Kidney (tissue), 13 donors: ENCODE measurements at regions not wholly inside any gene's neighbourhood (a gene's known extent, or its start where the extent isn't known, plus 50 kb on each side); places are given as distances from the start of the nearest gene placed in this dataset.

Experiments
- DNase-seq, 5 donors: peaks; one replicate each; pipeline ENCODE4 v3.0.0-alpha.2; 2013 to 2020
- FAIRE-seq: peaks from 2 replicates; lab custom pipeline; 2012; peaks lifted over from hg19 to GRCh38; lab: Jason Lieb, UNC
- H3K27ac ChIP-seq, 2 donors: one replicate each; pipeline ENCODE4 v1.7.0; 2013; ENCODE audit warnings: low read depth in 2 of 2, low read length in 2 of 2, inconsistent platforms in 1 of 2
- H3K27me3 ChIP-seq: one replicate; pipeline ENCODE4 v1.7.1; 2013; ENCODE audit warnings: low read length, inconsistent platforms; ENCODE audit not compliant: control insufficient read depth, insufficient read depth
- H3K36me3 ChIP-seq, 3 donors: one replicate each; pipeline versions ENCODE4 v1.7.0 to v1.7.1; 2013; ENCODE audit warnings: low read length in 3 of 3, control low read depth in 1 of 3, inconsistent platforms in 1 of 3; ENCODE audit not compliant: insufficient read depth in 3 of 3, control insufficient read depth in 2 of 3
- H3K4me1 ChIP-seq, 3 donors: one replicate each; pipeline versions ENCODE4 v1.7.0 to v1.7.1; 2013; ENCODE audit warnings: low read length in 3 of 3, inconsistent platforms in 1 of 3, low read depth in 1 of 3; ENCODE audit not compliant: control insufficient read depth in 2 of 3, insufficient read depth in 2 of 3
- H3K4me3 ChIP-seq, 3 donors: one replicate each; pipeline versions ENCODE4 v1.7.0 to v1.8.1; 2013; ENCODE audit warnings: low read length in 3 of 3, control low read depth in 1 of 3, inconsistent platforms in 1 of 3
- H3K9ac ChIP-seq, 3 donors: one replicate each; pipeline versions ENCODE4 v1.7.0 to v1.7.1; 2013; ENCODE audit warnings: low read length in 3 of 3, control low read depth in 1 of 3, inconsistent platforms in 1 of 3
- H3K9me3 ChIP-seq, 3 donors: one replicate each; pipeline versions ENCODE4 v1.7.0 to v1.7.1; 2013; ENCODE audit warnings: low read length in 3 of 3, control low read depth in 1 of 3, inconsistent platforms in 1 of 3; ENCODE audit not compliant: control insufficient read depth in 2 of 3, insufficient read depth in 1 of 3
- intact Hi-C: fragments of 100-400 bp; cut with DNase I; formaldehyde crosslinking; loops from one replicate; pipeline ENCODE4 v1.11.1; 2022
- TF ChIP-seq, protein P1 (sequence below): IDR thresholded peaks from 3 replicates; pipeline ENCODE4 v1.5.1; 2012; ENCODE audit warnings: mild to moderate bottlenecking, moderate library complexity, borderline replicate concordance; ENCODE audit not compliant: insufficient read depth; ENCODE audit errors: extremely low read depth
- donor health status: control.
- donor health status: control.
- donor health status: control.
- donor health status: control.
- donor health status: control.
- donor health status: DM: yes; HTN: yes; CAD: no.
- donor health status: Normal renal cell carcinoma (clear cell type).

DNA sequence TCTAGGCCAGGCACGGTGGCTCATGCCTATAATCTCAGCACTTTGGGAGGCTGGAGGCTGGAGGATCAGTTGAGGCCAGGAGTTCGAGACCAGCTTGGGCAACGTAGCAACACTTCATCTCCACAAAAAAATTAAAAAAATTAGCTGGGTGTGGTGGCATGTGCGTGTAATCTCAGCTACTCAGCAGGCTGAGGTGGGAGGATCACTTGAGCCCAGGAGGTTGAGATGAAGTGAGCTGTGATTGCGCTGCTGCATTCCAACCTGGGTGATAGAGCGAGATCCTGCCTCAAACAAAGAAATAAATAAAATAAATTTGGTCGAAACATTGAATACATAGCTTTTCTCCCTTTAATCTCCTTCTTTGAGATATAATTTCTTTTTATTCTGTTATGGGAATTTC lies 80.6 kb upstream of the ITGB1 start:
- FAIRE-seq (no peak), DNase-seq (no peak)
- H3K9me3 ChIP-seq = no peaks in the 10 kb centered on the region
- H3K4me1 ChIP-seq = no peaks in the 10 kb centered on the region
- no peak overlapping the region for H3K9ac ChIP-seq
- intact Hi-C loops = no loop called here
- H3K27me3 ChIP-seq = no peaks in the 10 kb centered on the region
- no peak overlapping the region for H3K4me3 ChIP-seq
- no peak overlapping the region for H3K27ac ChIP-seq
- TF ChIP-seq, protein P1, sequence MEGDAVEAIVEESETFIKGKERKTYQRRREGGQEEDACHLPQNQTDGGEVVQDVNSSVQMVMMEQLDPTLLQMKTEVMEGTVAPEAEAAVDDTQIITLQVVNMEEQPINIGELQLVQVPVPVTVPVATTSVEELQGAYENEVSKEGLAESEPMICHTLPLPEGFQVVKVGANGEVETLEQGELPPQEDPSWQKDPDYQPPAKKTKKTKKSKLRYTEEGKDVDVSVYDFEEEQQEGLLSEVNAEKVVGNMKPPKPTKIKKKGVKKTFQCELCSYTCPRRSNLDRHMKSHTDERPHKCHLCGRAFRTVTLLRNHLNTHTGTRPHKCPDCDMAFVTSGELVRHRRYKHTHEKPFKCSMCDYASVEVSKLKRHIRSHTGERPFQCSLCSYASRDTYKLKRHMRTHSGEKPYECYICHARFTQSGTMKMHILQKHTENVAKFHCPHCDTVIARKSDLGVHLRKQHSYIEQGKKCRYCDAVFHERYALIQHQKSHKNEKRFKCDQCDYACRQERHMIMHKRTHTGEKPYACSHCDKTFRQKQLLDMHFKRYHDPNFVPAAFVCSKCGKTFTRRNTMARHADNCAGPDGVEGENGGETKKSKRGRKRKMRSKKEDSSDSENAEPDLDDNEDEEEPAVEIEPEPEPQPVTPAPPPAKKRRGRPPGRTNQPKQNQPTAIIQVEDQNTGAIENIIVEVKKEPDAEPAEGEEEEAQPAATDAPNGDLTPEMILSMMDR = no peak
- no peaks in the 10 kb centered on the region for H3K36me3 ChIP-seq

DNA sequence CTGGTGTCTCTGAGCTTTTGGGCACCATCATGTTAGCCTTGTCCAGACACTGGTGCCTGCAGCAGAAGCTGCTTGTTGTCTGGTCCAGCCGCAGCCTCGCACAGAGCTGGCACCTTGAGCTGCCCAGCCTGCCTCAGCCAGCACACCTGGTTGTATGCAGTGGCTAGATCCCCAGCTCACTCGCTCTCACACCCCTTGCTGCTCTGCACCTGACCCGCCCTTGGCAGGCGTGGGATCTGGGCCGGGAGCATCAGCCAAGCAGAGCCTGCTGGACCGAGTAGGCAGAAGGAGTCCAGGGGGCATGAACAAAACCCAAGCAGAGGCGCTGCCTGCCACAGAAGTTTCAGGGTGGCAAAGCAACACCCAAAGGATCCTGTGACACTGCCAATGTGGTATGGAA lies 79.7 kb upstream of the ITGB1 start:
- Histone ChIP-seq H3K9me3 (no peaks in the 10 kb centered on the region), H3K27ac (no peak overlapping the region), H3K36me3 (no peaks in the 10 kb centered on the region), H3K4me1 (no peaks in the 10 kb centered on the region), H3K27me3 (no peaks in the 10 kb centered on the region), H3K9ac (no peak overlapping the region), H3K4me3 (no peak overlapping the region)
- FAIRE-seq (no peak), DNase-seq (no peak)
- intact Hi-C loops = no loop called here
- TF ChIP-seq, protein P1 = no peak

DNA sequence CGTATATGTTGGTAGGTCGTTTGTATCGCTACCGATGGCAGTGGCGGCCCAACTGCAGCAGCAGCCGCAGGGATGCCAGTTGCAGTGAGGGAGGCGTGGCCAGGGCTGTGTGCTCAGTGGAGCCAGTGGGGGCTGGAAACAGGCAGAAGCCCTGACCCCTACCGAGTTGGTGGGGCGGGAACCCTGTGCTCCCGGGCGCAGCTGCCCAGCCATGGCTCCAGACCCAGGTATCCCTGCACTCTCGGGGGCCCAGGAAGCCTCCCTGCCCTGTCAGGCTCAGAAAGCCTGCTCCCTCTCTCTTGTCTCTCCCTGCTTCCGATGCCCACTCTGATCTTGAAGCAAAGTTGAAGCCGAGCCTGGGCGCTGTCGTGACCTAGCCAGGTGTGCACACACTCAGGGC lies 78.6 kb upstream of the ITGB1 start:
- Histone ChIP-seq H3K4me1 (no peaks in the 10 kb centered on the region), H3K36me3 (no peaks in the 10 kb centered on the region), H3K27me3 (no peaks in the 10 kb centered on the region), H3K9ac (no peak overlapping the region), H3K4me3 (no peak overlapping the region), H3K27ac (no peak overlapping the region), H3K9me3 (no peaks in the 10 kb centered on the region)
- DNase-seq = no peak
- TF ChIP-seq, protein P1 = no peak
- intact Hi-C loops = no loop called here
- FAIRE-seq = no peak

DNA sequence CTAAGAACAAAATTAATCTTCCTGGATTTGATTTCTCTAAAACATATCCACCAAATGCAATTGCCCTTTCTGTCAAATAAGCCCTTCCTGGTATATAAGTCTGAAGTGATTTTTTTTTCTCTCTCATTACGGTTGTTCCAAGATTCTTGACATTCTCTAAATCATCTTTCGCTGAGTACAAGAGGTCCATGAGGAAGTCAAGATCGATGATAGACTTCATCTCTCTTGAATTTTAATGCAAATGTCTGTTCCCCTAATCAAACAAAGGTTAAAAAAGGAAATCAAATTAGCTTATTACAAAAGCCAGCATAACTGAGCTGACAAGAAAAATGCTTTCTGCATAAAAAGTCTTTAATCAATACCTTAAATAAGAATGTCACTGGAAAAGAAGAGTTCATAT lies 77.4 kb upstream of the ITGB1 start:
- H3K27me3 ChIP-seq = no peaks in the 10 kb centered on the region
- DNase-seq = no peak
- no peak overlapping the region for H3K27ac ChIP-seq
- no peaks in the 10 kb centered on the region for H3K4me1 ChIP-seq
- no peak overlapping the region for H3K4me3 ChIP-seq
- intact Hi-C loops = no loop called here
- no peaks in the 10 kb centered on the region for H3K9me3 ChIP-seq
- H3K9ac ChIP-seq = no peak overlapping the region
- TF ChIP-seq, protein P1 = no peak
- H3K36me3 ChIP-seq = no peaks in the 10 kb centered on the region
- FAIRE-seq = no peak
